HFFc6 (cell line): ENCODE measurements at regions not wholly inside any gene's neighbourhood (a gene's known extent, or its start where the extent isn't known, plus 50 kb on each side); places are given as distances from the start of the nearest gene placed in this dataset.

Source experiments
- DNase-seq: peaks from one replicate; pipeline ENCODE4 v3.0.0-alpha.2; 2018
- H3K27ac Mint-ChIP-seq: 2 replicates; pipeline ENCODE4 v1.8.0; 2020; ENCODE audit warnings: mild to moderate bottlenecking, mixed read lengths
- H3K27me3 Mint-ChIP-seq: 2 replicates; pipeline ENCODE4 v1.8.0; 2021; ENCODE audit warnings: mild to moderate bottlenecking, moderate library complexity, mixed read lengths; ENCODE audit not compliant: insufficient read depth
- H3K36me3 Mint-ChIP-seq: 2 replicates; pipeline ENCODE4 v1.8.0; 2021; ENCODE audit warnings: low read depth, mixed read lengths
- H3K4me1 Mint-ChIP-seq: 2 replicates; pipeline ENCODE4 v1.8.0; 2020; ENCODE audit warnings: low read depth, mixed read lengths
- H3K4me3 Mint-ChIP-seq: 2 replicates; pipeline ENCODE4 v1.8.0; 2020; ENCODE audit warnings: mild to moderate bottlenecking, moderate library complexity, mixed read lengths
- H3K9me3 Mint-ChIP-seq: 2 replicates; pipeline ENCODE4 v1.8.0; 2020; ENCODE audit warnings: mild to moderate bottlenecking, mixed read lengths
- TF ChIP-seq, protein P1 (sequence below): fragments of 200-600 bp; sonication (generic); IDR thresholded peaks from 2 replicates; pipeline ENCODE4 v1.5.0; 2021; ENCODE audit warnings: antibody characterized with exemption, mild to moderate bottlenecking

DNA sequence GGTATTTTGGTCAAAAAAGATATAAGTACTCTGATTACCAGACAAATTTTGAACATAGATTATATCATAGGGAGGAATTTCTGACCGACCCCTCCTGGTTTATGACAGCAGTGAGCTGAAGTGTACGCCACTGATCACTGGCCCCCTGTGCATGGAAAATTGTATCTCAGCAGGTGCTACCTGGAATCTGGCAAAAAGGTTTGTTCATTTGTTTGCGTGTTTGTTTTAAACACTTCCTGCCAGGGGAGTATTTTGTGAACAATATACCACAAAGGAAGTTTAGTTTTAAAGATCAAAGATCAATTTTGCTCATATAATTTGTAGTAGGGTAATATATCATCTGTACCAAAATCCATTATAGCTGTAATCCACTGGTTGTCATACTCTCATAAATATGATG, 219.7 kb upstream of the TENM3 start:
- H3K36me3 Mint-ChIP-seq: peaks cover 15% of the 10 kb centered on the region
- H3K9me3 Mint-ChIP-seq: peaks cover 15% of the 10 kb centered on the region
- DNase-seq: no peak

DNA sequence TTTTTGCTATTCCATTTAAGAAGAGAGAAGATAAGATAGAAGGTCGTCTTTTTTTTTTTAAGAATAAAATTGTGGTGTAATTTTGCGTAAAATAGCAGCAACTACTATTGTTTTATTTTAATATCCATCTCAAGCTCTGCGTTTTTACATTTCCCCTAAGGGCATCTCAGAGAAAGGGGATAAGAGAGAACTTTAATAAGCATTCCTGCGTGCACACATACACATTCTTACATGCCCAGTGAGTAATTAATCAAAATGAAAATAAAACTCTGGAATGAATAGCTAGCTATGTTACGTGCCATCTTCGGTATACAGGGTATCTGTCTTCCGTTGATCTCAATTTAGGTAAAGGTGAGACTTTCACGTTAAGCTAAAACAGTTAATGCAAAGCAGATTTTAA, 200.3 kb upstream of the TENM3 start:
- TF ChIP-seq, protein P1, sequence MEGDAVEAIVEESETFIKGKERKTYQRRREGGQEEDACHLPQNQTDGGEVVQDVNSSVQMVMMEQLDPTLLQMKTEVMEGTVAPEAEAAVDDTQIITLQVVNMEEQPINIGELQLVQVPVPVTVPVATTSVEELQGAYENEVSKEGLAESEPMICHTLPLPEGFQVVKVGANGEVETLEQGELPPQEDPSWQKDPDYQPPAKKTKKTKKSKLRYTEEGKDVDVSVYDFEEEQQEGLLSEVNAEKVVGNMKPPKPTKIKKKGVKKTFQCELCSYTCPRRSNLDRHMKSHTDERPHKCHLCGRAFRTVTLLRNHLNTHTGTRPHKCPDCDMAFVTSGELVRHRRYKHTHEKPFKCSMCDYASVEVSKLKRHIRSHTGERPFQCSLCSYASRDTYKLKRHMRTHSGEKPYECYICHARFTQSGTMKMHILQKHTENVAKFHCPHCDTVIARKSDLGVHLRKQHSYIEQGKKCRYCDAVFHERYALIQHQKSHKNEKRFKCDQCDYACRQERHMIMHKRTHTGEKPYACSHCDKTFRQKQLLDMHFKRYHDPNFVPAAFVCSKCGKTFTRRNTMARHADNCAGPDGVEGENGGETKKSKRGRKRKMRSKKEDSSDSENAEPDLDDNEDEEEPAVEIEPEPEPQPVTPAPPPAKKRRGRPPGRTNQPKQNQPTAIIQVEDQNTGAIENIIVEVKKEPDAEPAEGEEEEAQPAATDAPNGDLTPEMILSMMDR: no peak
- Mint-ChIP-seq H3K27me3 (no peaks in the 10 kb centered on the region; the same call in 1 of the 2 replicates), H3K36me3 (no peaks in the 10 kb centered on the region), H3K4me1 (peaks cover 40% of the 10 kb centered on the region), H3K27ac (no peak overlapping the region), H3K4me3 (peak overlapping the region; percentile 50), H3K9me3 (no peaks in the 10 kb centered on the region)
- peak; percentile 56 for DNase-seq

More for the DNA sequence above, 219.7 kb upstream of the TENM3 start:
- peaks cover 2% of the 10 kb centered on the region for H3K27me3 Mint-ChIP-seq
- peaks cover 7% of the 10 kb centered on the region; the same call in 1 of the 2 replicates for H3K4me1 Mint-ChIP-seq
- TF ChIP-seq, protein P1: no peak
- H3K27ac Mint-ChIP-seq: no peak overlapping the region
- H3K4me3 Mint-ChIP-seq: no peak overlapping the region

DNA sequence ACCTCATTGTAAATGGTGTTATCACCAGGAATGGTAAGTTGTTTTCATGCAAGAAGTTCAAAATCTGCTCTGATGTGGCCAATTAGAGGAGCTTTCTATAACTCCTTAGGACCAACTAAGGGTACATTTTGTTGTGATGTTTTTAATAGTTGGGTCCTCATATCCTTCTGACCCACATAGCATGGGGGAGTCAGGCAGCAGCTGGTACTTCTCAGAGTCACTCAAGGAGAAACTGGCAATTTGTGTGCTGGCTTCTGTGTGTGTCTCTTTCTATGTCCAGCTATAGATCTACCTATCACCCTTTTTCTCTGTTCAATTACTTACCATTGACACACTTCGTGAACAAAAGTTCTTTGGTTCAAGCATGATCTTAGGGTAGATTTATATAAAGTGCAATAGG, 194.3 kb upstream of the TENM3 start:
- DNase-seq: no peak
- Mint-ChIP-seq H3K4me3 (no peak overlapping the region), H3K9me3 (no peaks in the 10 kb centered on the region), H3K4me1 (peaks cover 18% of the 10 kb centered on the region), H3K36me3 (no peaks in the 10 kb centered on the region), H3K27ac (no peak overlapping the region), H3K27me3 (peaks cover 1% of the 10 kb centered on the region; the same call in 1 of the 2 replicates)
- TF ChIP-seq, protein P1: no peak

DNA sequence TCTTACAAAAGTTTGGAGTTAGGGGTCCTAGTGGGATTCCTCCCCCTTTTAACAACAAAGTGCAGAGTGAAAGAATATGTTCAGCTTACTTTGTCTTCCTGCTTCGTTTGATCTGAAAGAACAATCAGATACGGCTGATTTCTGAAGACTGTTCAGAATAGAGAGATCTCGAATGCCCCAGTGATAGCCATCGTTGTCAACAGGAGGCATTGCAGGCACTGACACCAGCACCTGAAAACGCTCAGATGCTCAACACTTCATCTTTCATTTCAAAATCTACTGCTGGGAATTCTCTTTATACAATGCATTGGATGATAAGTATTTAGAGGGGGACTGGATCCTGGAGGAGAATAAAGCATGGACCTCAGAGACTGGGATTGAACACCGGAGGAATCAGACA, 186.3 kb upstream of the TENM3 start:
- Mint-ChIP-seq H3K4me1 (peaks cover 8% of the 10 kb centered on the region), H3K36me3 (no peaks in the 10 kb centered on the region; the same call in 1 of the 2 replicates), H3K9me3 (no peaks in the 10 kb centered on the region), H3K4me3 (no peak overlapping the region), H3K27me3 (peaks cover 4% of the 10 kb centered on the region), H3K27ac (no peak overlapping the region)
- no peak for DNase-seq
- TF ChIP-seq, protein P1: no peak

DNA sequence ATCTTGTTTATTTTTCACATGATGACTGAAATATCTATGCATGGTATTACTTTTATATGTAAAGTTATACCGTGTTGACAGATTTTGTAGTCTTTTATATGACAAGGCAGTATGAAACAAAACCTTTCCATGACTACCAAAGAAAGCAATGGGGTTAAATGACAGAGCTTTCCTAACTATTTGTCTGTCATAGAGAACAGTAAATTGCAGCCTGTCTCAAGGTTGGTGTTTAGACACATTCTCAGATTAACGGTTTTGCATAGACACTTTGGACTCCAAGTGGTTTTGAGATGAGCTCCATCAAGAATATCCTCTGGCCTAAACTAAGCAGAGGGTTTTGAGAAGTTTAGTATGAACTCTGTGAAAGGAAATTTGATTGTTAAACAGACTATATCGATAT, 180.7 kb upstream of the TENM3 start:
- no peaks in the 10 kb centered on the region for H3K9me3 Mint-ChIP-seq
- TF ChIP-seq, protein P1: no peak
- DNase-seq: no peak
- peaks cover 28% of the 10 kb centered on the region for H3K4me1 Mint-ChIP-seq
- no peaks in the 10 kb centered on the region for H3K36me3 Mint-ChIP-seq
- H3K4me3 Mint-ChIP-seq: peak overlapping the region; percentile 52
- H3K27ac Mint-ChIP-seq: peak overlapping the region; percentile 78
- H3K27me3 Mint-ChIP-seq: no peaks in the 10 kb centered on the region; the same call in 1 of the 2 replicates

DNA sequence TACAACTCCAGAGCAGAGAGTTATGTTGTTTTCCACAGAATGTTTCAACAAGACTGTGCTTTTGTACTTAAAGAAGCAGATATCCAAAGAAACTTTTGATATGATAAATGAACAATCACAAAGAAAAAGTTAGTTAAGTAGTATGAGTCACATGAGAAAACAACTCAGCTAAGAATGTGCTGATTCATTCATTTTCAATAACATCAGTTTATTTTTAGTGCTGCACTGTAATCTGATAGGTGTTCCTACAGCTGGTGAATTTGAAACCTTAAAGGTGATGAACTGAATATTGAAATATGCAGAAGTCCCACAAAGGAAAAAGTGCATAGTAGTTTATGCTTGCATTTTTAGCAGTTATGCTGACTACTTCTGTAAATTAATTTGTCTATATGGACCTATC, 180.3 kb upstream of the TENM3 start:
- H3K27ac Mint-ChIP-seq: peak overlapping the region; percentile 78
- H3K4me3 Mint-ChIP-seq: peak overlapping the region; percentile 52
- no peaks in the 10 kb centered on the region; the same call in 1 of the 2 replicates for H3K27me3 Mint-ChIP-seq
- H3K9me3 Mint-ChIP-seq: no peaks in the 10 kb centered on the region
- no peaks in the 10 kb centered on the region for H3K36me3 Mint-ChIP-seq
- H3K4me1 Mint-ChIP-seq: peaks cover 30% of the 10 kb centered on the region
- peak; percentile 68 for DNase-seq
- TF ChIP-seq, protein P1: no peak
